Posterior cingulate gyrus (tissue), 11 donors: ENCODE measurements at regions not wholly inside any gene's neighbourhood (a gene's known extent, or its start where the extent isn't known, plus 50 kb on each side); places are given as distances from the start of the nearest gene placed in this dataset.

Experiments used
- DNase-seq, 10 donors: peaks; one replicate each; pipeline versions ENCODE4 v3.0.0 to v3.0.0-alpha.2; 2020 to 2021; ENCODE audit warnings: mixed read lengths in 3 of 10
- intact Hi-C: fragments of 100-400 bp; cut with DNase I; formaldehyde crosslinking; loops from one replicate; pipeline ENCODE4 v1.15.1; 2023

GRCh38 chr9:113646946-113647914, 183.7 kb downstream of the RGS3 start:
- no peak for DNase-seq
- intact Hi-C loops, result no loop called here

GRCh38 chr9:113648048-113648447, 184.5 kb downstream of the RGS3 start:
- no peak for DNase-seq
- intact Hi-C loops, result no loop called here

GRCh38 chr9:113648586-113648985, 185.1 kb downstream of the RGS3 start:
- no peak for DNase-seq
- intact Hi-C loops, result no loop called here

GRCh38 chr9:113649054-113649453, 185.5 kb downstream of the RGS3 start:
- peak; percentile 80 to 98 (median 88) for DNase-seq
- intact Hi-C loops, result no loop called here

GRCh38 chr9:113649855-113650206, 186.3 kb downstream of the RGS3 start:
- intact Hi-C loops, result loop anchor here (10.0 kb wide), 1 partner anchor 375 kb away; the partner anchor contains the start of genes CDC26 and PRPF4

GRCh38 chr9:113650207-113651131, 186.9 kb downstream of the RGS3 start:
- DNase-seq, result peak in 1 of 10 donors; percentile 74
- intact Hi-C loops, result loop anchor here (10.0 kb wide), 1 partner anchor 376 kb away; the partner anchor contains the start of genes CDC26 and PRPF4

More at GRCh38 chr9:113649855-113650206, 186.3 kb downstream of the RGS3 start:
- no peak for DNase-seq

- peak in 1 of 10 donors; percentile 48 for DNase-seq
- intact Hi-C loops, result loop anchor here (10.0 kb wide), 1 partner anchor 377 kb away; the partner anchor contains the start of genes CDC26 and PRPF4
Observed at GRCh38 chr9:113651896-113652295, 188.4 kb downstream of the RGS3 start.

- no peak for DNase-seq
- intact Hi-C loops, result loop anchor here (10.0 kb wide), 1 partner anchor 378 kb away; the partner anchor contains the start of genes CDC26 and PRPF4
Observed at GRCh38 chr9:113652355-113653152, 189.0 kb downstream of the RGS3 start.

- DNase-seq, result peak in 1 of 10 donors; percentile 48
- intact Hi-C loops, result loop anchor here (10.0 kb wide), 1 partner anchor 379 kb away; the partner anchor contains the start of genes CDC26 and PRPF4
Observed at GRCh38 chr9:113653746-113654604, 190.4 kb downstream of the RGS3 start.

GRCh38 chr9:113654605-113655428, 191.3 kb downstream of the RGS3 start:
- DNase-seq, result peak in 3 of 10 donors; percentile 22 to 87 (median 87)
- intact Hi-C loops, result loop anchor here (1.0 to 10.0 kb wide), 2 partner anchors 64 to 380 kb away; partner anchors contain the start of genes CDC26 and PRPF4

- peak in 1 of 10 donors; percentile 56 for DNase-seq
- intact Hi-C loops, result loop anchor here (10.0 kb wide), 1 partner anchor 382 kb away; the partner anchor contains the start of genes CDC26 and PRPF4
Observed at GRCh38 chr9:113656771-113657670, 193.5 kb downstream of the RGS3 start.

GRCh38 chr9:113657765-113658544, 194.4 kb downstream of the RGS3 start:
- intact Hi-C loops, result loop anchor here (2.0 to 10.0 kb wide), 2 partner anchors 211 to 383 kb away; partner anchors contain the start of genes CDC26 and PRPF4
- DNase-seq, result peak; percentile 74 to 97 (median 90)

- intact Hi-C loops, result loop anchor here (2.0 to 10.0 kb wide), 2 partner anchors 212 to 384 kb away; partner anchors contain the start of genes CDC26 and PRPF4
- peak in 1 of 10 donors; percentile 47 for DNase-seq
Observed at GRCh38 chr9:113658545-113658895, 195.0 kb downstream of the RGS3 start.

- no peak for DNase-seq
- intact Hi-C loops, result loop anchor here (2.0 to 10.0 kb wide), 2 partner anchors 212 to 384 kb away; partner anchors contain the start of genes CDC26 and PRPF4
Observed at GRCh38 chr9:113659039-113659438, 195.5 kb downstream of the RGS3 start.

GRCh38 chr9:113659740-113660139, 196.2 kb downstream of the RGS3 start:
- intact Hi-C loops, result loop anchor here (2.0 to 10.0 kb wide), 2 partner anchors 213 to 385 kb away; partner anchors contain the start of genes CDC26 and PRPF4
- peak in 1 of 10 donors; percentile 39 for DNase-seq
